Left renal pelvis (tissue), 4 donors: ENCODE measurements at regions not wholly inside any gene's neighbourhood (a gene's known extent, or its start where the extent isn't known, plus 50 kb on each side); places are given as distances from the start of the nearest gene placed in this dataset.

Source experiments
- DNase-seq, 4 donors: peaks; one replicate each; pipeline ENCODE4 v3.0.0-alpha.2; 2013; ENCODE audit warnings: low read depth in 4 of 4, low spot score in 3 of 4

DNA sequence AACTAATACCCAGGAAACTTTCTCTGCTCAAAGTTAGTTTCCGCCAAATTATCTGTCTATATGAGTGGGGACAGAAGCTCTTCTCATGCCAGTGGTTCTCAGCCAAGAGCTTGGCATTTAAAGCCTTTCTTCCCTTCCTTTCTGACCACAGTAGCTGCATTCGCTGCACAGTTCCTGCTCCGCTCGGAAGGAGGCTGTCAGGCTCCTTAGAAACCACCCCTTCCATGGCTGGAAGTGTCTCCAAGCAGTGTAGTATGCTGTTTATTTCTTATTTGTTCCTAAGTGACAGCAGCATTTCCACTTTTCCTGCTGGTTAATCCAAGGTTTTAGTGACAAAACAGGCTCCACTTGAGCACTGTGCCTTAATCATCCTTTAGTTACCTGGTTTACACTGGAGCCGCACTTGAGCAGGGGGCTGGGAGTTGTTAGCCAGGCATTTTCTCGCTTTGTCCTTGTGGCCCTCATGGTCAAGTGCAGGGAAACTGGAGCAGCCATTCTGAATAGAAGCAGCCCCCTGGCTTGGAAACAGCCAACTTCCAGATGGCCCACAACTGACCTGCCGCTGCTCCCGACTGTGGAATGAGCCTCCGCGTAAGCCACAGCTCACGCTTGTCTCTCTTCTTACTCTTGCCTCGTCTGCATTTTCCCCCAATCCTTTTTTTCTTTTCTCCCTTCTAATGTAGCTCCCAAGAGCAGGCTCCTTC is 739.4 kb upstream of the TENM3 start:
- no peak for DNase-seq

DNA sequence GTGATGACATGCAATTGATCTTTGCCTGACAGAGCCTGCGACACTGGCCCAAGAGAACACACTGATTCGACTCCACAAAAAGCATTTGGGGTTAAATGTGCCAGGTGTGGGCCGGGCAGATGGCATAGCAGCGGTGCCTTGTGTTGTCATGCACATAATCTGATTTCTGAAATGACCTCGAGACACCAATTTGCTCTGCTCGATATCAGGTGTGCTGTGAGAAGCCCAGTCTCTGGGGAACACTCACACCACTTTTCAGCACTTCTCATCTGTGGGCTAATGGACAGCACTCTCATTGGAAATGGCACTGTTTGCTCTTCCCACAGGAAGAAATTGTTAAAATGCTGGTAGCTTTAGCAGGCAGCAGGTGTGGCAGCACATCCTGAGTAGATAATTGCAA is 738.3 kb upstream of the TENM3 start:
- DNase-seq, result no peak

DNA sequence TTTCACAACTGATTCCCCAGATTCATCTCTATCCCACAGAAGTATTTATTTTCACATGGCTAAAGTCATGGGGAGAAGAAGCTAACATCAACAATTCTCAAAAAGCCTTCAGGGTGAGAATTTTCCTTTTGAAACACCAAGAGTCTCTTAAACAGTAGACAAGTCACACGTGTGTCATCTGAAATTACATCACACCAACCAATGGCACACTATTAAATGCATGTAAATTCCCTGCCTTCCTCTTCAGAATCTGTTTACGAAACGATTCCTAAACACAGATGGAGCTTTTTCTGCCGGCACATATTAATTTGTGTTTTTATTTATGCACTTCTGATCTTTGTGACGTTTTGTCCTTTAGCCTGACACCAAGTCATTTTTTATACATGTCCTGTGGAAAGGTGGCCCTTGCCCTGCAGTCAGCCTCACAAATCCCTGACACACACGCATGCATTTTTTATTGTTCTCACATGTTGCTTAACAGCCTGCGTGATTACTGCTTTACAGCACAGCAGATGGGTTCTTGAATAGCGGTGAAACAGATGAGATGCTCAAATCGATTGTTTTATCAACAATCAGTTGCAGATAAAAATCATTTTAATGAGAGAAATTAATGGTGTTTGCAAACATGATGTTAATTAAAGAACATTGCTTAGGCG is 735.9 kb upstream of the TENM3 start:
- DNase-seq, result no peak

DNA sequence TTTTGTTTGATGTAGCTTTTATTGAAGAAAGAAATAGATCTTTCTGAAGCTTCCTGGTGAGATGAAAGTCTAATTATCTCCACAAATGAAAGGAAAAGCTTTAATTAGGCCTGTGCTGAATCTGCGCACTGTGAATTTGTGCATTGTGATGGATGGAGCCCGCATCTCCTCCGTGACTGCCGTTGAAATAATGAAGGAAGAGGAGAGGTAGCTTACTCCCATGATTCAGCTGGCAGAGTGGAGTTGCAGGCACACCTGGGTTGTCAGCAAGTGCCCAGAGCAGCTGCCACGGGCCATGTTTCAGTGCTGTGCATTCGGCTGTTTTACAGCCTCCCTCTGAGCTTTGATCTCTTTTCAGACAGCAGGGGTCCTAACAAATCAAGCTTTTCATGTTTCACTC is 735.3 kb upstream of the TENM3 start:
- DNase-seq, result no peak

DNA sequence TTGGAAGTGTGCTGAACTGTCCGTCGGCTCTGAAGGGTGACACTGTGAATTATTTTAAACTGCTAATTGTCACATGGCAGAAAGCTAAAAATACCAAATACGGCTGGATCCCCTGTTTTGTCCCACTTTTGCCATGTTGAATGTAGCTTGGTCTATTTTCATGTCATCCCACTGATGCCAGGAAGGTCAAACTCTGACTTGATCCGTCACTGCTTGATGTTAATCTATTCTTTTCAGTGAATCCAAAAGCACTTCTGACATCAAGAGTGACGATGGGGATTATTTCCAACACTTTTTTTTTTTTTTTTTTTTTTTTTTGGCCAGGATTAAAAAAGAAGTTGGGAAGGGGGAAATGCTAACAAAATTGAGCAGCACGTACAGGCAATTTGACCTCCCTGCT is 734.6 kb upstream of the TENM3 start:
- DNase-seq, result no peak

DNA sequence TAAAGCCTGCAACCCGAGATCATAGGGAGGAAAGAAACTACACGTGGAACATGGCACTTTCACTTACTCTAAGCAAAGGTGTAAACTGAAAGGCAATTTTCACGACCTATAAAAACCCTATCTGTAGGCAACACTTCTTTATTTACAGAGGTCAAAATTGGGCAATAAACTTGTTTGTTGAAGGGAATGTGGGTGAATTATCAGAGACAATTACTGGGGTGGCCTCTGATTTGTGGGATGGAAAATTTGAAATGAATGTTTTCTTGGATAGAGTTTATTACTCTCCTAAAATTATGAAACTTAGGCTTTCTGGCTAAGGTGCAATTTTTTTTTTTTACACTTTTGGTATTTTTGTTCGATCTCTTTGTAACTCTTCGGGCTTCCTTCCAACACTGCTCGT is 734.1 kb upstream of the TENM3 start:
- DNase-seq, result no peak

DNA sequence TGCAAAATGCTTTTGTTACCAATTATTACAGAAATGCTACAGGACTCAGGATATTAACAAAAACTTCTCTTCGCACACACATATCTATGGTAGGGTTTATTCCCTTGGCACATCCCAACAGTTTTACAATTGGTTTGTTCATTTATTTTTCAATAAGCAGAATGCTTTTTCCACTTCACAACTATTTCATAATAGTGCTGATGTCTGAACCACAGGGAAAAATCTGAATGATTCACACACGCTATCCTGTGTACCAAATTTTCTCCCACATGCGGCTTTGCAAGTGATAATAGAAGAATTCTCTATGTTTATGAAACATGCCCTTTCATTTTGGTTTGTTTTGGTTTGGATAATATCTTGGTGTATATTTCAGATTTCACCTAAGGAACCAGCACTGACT is 725.7 kb upstream of the TENM3 start:
- DNase-seq, result no peak

DNA sequence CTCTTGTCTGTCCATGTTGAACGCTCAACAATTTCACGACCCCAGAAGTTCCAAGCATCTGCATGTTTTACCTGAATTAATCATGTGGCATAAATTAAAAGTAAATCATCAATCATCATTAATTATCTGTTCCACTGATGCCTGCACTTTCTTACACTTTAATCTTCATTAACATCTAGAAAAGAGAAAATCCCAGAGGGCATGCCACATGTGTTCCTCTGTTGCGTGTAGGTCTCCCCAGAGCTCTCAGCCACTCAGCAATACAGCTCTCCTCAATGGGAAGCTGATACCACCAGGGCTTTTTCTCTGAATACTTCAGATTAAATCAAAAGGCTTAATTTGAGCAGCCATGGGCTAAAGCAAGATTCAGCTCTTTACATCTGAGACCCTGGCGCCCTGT is 722.4 kb upstream of the TENM3 start:
- DNase-seq, result no peak

DNA sequence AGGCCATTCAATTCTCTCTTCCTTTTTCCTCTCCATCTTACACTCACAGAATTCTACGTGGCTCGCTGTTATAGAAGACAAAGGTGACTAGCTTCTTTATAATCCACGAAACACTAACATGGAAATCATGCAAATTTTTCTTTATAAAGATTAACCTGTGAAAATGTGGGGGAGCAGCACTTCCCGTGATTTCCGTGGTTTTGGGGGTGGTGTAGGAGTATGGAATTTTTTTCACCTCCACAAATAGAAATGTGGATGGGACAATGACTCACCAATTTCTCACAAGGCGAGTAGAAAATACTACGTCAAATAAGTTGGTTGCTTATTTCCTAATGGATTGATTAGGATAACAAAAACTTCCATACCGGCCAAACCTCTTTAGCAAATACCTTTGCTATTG is 719.2 kb upstream of the TENM3 start:
- no peak for DNase-seq

DNA sequence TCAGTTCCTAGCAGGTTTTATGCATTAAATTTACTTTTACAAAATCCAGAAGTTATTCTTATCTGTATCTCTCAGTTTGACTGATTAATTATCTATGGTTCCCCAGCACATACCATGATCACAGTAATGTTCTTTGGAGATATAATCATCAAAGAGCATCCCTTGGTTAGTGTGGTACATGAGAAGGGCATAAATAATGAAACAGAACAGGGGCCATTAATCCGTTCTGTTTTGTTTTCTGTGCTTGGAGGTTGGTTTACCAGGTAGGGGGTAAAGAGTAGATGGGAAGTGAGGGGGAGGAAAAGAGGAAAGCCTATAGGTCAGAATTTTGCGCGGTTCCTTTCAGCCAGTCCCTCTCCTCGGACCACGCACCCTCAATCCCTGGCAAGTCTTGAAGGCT is 718.7 kb upstream of the TENM3 start:
- DNase-seq, result peak in 1 of 4 donors; percentile 59

DNA sequence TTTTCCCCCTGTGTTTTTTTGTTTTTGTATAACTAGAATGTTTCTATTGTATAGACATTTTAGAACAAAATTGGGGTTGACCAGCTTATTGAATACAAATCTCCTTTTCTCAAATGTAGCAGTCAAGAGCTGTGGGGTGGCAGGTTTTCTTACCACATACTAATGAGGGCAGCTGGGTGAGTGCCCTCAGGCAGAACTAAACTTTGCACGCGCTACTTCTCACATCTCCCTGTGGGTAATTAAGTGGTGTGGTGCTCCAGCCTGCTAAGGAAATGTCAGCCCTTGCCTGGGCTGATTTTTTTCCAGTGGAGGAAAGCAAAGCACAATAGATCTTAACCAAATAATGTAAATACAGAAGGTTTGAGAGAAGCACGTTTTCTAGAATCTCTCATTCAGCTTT is 717.6 kb upstream of the TENM3 start:
- DNase-seq, result peak in 1 of 4 donors; percentile 41

DNA sequence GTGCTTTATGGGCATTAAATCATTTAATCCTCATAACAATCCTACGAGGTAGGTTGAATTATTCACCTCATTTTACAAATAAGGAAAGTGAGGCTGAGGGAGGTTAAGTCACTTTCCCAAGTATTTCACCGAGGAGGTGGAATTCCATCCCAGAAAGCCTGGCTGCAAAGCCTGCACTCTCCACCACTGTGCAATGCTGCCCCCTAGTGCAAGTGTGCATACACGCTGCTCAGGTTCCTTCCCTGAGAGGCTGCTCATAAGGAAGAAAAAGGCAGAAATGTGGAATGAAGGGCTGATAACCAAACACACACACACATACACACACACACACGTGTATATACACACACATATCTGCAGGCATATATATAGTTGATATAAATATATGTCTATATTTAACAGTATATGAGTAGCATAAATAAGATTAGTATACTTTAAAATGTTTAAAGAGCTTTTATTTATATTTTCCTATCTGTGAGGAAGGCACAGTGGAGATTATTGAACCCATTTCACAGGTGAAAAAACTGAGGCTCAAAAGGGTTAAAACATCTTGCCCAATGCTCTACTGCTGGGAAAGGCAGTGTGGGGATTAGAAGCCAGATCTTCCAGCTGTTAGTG is 714.5 kb upstream of the TENM3 start:
- DNase-seq, result peak; percentile 48 to 69 (median 58)

DNA sequence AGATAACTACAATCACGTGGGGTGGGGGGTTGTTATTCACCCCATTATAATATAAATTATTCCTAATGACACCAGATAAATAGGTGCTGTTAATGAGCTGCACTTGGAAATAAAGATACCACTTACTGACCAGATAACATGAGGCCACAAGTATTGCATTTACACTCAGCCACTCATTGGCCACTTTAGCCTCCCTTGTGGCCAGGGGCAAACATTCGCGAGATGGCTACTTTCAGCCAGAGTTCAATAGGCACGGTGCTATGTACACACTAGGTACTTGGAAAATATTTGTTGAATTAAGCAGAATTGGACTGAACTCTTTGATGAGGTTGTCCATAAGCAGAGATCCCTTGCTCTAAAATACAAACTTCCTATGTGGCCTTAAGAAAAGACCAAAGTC is 713.7 kb upstream of the TENM3 start:
- no peak for DNase-seq

DNA sequence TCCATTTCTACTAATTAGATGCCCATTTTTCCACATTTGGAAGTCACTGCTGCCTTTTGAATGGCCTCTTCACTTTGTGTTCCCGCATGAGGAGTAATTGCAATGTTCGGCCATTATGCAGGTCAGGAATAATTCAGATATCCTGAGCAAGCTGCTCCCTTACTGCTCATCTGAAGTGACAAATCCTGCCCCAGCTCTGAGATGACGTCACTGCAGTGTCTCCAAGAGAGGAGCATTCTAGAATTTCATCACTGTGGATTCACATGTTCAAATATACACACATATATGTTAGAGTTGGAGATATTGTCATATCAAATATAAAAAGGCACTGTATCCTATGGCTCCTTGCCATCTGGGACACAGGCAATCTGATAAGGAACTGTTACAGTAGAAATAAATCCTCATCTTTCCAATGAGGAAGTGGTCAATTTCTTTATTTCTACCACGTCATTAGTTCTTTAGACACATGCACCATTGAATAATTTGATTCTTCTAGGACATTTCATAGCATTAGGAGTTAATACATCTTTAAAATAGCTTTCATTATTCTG is 706.9 kb upstream of the TENM3 start:
- no peak for DNase-seq

DNA sequence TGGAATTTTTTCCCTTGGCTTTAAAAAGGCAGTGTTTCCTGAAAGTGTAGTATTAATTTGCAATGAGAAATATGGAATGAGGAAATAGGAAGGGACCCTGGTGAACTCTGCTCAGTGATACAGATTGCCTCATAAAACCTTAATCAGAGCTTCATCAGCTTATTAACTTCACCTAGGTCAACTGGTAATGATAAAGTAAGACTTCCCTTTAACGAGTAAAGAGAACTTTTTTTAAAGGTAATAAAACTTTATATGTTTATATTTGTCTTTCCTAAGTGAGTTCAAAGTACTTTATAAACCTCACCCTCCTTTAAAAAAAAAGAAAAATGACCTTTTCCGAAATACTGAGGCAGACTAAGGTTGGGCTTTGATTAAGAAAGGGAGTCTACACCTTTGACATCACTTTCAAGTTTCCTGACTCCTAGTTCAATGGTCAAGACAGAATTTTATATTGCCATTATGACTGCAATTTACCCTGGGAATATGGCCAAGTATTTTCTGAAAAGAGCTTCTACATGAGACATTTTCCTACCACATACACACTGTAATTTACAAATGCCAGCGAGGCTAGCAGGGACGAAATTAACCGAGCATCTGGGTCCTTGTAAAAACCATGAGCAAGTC is 706.3 kb upstream of the TENM3 start:
- no peak for DNase-seq

DNA sequence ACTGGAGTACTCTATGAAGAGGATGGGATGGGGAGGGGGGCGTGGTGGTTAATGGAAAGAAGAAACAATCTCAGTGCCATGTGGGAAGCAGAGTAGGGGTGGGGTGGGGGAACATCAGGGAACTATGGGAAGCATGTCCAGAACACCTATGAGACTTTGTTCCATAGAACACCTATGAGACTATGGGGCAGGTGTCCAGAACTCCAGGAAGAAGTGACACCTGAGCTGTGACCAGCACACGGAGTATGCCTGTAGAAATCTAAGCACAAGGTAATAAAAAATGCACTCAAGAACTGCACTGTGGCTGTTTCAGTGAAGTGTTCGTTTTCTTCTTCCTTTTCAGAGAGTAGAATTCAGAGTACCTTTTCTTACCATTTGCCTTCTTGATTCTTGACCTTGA is 704.8 kb upstream of the TENM3 start:
- DNase-seq, result no peak

DNA sequence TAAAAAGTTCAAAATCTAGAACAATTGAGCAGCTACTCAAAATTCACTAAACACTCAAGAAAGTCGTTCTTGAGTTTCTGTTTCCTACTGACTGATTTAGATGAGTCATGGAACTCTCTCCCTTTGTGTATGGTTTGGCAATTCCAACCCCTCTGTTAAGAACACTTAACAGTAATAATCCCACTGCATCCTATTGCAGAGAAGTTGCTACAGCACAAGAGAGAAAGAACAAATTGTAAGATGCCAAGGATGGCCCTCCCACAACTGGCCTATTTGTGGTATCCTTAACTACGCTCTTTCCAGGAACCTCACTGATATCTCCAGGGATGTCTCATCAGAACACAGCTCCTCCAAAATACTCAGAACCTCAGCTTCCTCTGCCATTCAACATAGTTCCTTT is 701.8 kb upstream of the TENM3 start:
- DNase-seq, result no peak

DNA sequence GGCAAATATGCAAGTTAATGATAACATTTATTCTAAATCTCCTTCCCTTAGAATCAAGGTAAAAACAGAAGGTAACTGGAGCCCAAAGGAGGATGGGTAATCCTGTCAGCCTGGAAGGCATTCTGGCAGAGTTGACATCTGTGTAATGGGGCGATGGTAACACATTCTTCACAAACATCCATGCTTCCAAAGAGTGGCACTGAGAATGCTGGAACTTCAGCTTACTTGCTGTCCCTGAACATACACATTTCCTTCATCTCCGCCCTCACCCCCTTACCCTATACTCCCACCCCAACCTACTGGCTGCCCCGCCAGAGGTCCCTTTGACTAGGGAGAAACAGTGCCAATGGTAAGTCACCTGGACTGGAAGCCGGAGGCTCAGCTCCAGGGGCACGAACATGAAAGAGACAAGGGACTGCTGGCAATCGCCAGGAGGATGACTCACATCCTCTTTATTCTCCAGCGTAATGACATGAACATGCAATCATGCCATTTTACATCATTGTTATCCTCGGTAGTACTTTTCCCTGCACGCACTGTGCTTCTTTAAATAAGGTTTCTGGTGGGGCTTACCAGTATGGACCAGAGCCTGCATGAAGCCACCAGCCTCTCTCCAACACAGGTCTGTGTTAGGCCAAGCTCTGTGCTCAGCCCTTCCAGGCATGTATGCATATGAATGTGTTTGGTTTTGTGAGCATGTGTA is 694.2 kb upstream of the TENM3 start:
- no peak for DNase-seq

DNA sequence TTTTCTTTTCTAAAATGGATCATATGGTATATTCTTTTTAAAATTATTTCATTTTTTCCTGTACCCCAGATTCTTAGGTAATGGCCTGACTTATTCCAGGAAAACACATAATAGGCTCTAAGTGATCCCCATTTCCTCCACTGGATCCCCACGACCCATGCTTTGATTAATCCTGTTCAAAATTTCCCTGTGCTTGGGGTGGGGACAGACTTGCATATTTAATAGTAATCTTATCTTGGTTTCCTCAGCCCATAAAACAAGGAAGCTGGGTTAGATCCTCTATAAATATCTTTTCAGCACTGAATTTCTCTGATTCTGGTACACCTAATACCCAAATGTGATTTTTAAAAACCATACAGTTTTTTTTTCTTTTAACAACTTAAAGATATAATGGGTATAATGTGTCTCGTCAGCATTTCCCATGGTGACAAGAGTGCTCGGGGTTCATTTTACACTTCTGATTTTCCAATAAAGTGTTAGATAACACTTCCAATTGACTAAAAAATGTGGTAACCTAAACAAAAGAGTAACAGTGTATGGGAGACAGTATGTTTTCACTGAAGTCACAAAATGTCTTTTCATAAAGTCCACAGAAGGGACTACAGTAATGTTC is 693.5 kb upstream of the TENM3 start:
- DNase-seq, result no peak

DNA sequence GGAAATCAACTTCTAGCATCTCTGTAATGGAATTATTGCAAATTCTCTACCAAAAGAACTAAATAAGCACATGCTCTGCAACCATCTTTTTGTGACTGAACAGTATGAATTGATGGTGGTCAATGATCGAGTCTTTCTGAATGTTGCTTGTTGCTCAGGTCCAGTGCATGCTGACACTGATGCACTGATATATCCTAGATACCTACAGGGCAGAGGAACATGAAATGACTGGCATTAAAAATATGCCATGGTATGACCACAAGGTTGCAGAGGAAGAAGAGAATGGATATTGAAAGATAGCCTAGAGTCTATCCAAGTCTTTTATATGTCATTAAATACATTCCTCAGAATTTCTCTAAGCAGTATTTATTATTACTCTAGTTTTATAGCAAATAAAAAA is 692.8 kb upstream of the TENM3 start:
- no peak for DNase-seq

DNA sequence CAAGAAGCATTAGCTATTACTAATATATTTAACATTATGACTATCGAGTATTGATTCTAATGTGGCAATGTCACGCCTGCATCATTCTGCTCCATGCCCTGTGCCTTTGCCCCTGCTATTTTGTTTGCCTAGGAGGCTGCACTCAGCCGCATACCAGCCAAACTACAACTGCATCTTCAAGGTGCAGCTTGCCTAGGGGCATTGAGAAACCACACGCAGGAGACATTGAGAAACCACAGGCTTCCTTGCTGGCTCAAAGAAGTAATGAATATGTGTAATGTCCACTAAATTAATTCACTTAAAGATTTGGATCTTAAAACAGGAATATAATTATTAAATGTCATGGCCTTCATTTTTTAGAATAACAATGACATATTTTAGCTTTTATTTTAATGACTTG is 683.6 kb upstream of the TENM3 start:
- no peak for DNase-seq
